Kidney epithelial cell (primary cell): ENCODE measurements at regions not wholly inside any gene's neighbourhood (a gene's known extent, or its start where the extent isn't known, plus 50 kb on each side); places are given as distances from the start of the nearest gene placed in this dataset.

ENCODE experiments used
- DNase-seq: peaks from one replicate; pipeline ENCODE4 v3.0.0-alpha.2; 2010; ENCODE audit warnings: low read depth
- H3K27me3 ChIP-seq: 2 replicates; pipeline ENCODE4 v1.6.0; 2011; ENCODE audit warnings: low read length; ENCODE audit not compliant: control insufficient read depth, insufficient read depth
- H3K36me3 ChIP-seq: 2 replicates; pipeline ENCODE4 v1.5.1; 2011; ENCODE audit warnings: low read length; ENCODE audit not compliant: control insufficient read depth, insufficient read depth
- H3K4me3 ChIP-seq: 2 replicates; pipeline ENCODE4 v1.5.1; 2011; ENCODE audit warnings: low read depth, mild to moderate bottlenecking, control low read depth, low read length
- TF ChIP-seq, protein P1 (sequence below): IDR thresholded peaks from 2 replicates; pipeline ENCODE4 v1.5.1; 2011; ENCODE audit warnings: mild to moderate bottlenecking, moderate library complexity, low read length, control low read depth, inconsistent platforms; ENCODE audit not compliant: insufficient read depth, poor library complexity, severe bottlenecking

DNA sequence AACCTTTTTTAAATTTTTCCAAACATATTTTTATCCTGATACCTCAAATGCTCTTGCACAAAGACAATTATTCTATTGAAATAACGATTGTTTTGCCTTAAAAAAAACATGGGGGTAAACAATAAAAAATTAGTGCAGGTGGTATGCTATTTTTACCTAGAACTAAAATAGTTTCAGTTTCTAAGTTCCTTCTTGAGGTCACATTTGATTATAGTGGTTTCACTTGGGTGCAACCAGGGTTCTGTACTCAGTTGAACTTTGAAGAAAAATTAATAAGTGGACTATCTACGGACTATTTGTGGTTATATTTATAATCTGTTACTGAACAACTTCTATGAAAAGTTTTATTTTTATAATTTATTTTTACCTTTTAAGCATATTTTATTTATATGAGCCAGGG is 387.1 kb upstream of the IZUMO3 start:
- no peak overlapping the region for H3K4me3 ChIP-seq
- no peaks in the 10 kb centered on the region for H3K27me3 ChIP-seq
- no peak for DNase-seq
- TF ChIP-seq, protein P1, sequence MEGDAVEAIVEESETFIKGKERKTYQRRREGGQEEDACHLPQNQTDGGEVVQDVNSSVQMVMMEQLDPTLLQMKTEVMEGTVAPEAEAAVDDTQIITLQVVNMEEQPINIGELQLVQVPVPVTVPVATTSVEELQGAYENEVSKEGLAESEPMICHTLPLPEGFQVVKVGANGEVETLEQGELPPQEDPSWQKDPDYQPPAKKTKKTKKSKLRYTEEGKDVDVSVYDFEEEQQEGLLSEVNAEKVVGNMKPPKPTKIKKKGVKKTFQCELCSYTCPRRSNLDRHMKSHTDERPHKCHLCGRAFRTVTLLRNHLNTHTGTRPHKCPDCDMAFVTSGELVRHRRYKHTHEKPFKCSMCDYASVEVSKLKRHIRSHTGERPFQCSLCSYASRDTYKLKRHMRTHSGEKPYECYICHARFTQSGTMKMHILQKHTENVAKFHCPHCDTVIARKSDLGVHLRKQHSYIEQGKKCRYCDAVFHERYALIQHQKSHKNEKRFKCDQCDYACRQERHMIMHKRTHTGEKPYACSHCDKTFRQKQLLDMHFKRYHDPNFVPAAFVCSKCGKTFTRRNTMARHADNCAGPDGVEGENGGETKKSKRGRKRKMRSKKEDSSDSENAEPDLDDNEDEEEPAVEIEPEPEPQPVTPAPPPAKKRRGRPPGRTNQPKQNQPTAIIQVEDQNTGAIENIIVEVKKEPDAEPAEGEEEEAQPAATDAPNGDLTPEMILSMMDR = no peak
- no peaks in the 10 kb centered on the region for H3K36me3 ChIP-seq

DNA sequence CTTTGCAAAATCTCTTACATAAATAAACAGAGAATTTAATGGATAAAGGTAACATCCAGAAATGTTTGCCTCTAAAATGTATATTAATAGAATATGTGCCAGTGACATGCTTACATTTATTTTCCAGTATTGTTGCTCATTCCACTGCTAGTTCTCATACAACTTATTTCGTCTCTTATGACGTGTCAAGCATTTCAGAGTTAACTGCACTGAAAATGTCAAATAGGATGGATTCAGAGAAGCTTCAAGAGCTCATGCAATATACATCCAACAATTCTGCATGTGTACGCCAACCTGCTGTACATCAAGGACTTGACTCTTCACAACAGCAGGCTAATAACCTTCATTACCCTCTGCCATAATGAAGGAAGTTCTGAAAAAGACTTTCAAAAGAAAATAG is 386.2 kb upstream of the IZUMO3 start:
- DNase-seq = no peak
- Histone ChIP-seq H3K27me3 (no peaks in the 10 kb centered on the region), H3K36me3 (no peaks in the 10 kb centered on the region), H3K4me3 (no peak overlapping the region)
- TF ChIP-seq, protein P1 = no peak

DNA sequence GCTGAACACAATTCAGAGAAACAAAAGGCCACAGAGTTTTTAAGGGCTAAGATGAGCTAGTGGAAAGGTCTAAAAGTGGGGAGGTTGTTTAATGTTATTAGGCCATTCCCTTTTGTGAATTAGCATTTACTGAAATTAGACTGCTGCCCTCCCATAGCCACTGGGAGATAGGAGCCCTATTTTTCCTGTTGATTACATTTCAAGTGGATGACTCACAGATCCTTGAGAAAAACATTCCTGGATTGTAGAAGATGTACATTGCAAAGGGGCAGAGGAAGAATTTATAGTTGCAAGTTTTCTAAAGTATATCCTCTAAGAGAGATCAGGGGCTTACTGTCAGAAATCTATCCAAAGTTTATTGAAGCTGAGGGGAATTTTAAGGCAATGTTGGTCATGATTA is 367.1 kb upstream of the IZUMO3 start:
- Histone ChIP-seq H3K27me3 (no peaks in the 10 kb centered on the region), H3K36me3 (no peaks in the 10 kb centered on the region), H3K4me3 (no peak overlapping the region)
- DNase-seq = peak; percentile 2
- TF ChIP-seq, protein P1 = no peak

DNA sequence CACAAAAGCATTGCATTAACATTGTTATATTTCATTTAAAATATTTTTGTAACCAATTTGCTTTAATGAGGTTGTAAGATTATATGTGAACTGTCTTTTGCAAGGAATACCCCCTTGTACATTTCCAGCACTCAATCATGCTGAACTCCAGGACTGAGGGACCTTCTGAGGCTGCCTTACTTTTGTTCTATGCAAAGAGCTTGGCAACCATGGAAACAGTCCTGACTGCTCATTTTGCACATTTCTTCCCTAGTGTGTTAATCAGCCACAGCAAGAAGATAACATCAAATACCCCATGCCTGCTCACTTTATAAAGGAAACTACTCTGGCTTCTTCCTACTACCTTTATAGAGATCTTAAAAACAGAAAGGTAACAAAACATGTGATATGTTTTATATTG is 355.6 kb upstream of the IZUMO3 start:
- Histone ChIP-seq H3K36me3 (no peaks in the 10 kb centered on the region), H3K4me3 (no peak overlapping the region), H3K27me3 (no peaks in the 10 kb centered on the region)
- no peak for DNase-seq
- TF ChIP-seq, protein P1 = no peak

- Histone ChIP-seq H3K36me3 (no peaks in the 10 kb centered on the region), H3K4me3 (no peak overlapping the region), H3K27me3 (no peaks in the 10 kb centered on the region)
- TF ChIP-seq, protein P1 = no peak
- no peak for DNase-seq
Measured at GRCh38 chr9:24900179-24900578, 354.5 kb upstream of the IZUMO3 start.

DNA sequence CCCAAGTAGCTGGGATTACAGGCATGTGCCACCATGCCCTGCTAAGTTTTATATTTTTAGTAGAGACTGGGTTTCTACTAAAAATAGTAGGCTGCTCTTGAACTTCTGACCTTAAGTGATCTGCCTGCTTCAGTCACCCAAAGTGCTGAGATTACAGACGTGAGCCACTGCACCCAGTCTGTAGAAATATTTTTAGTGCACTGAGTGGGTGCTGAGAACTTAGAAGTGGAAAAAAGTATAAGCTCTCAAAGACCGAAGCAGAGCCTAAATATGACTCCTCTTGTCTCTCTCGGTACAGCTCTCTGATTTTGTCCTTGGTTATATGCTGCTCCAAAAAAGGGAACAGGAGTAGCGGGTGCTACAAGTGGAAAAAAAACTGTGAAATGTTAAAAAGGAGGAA is 353.8 kb upstream of the IZUMO3 start:
- DNase-seq = no peak
- no peaks in the 10 kb centered on the region for H3K27me3 ChIP-seq
- TF ChIP-seq, protein P1 = no peak
- no peak overlapping the region for H3K4me3 ChIP-seq
- H3K36me3 ChIP-seq = no peaks in the 10 kb centered on the region
